Ovary (tissue), 3 donors: ENCODE measurements at regions not wholly inside any gene's neighbourhood (a gene's known extent, or its start where the extent isn't known, plus 50 kb on each side); places are given as distances from the start of the nearest gene placed in this dataset.

Experiments
- CTCF ChIP-seq, 3 donors: fragments of 450-650 bp in 2 of 3; fragments of 200-600 bp in 1 of 3; IDR thresholded peaks; one replicate each; pipeline versions ENCODE4 v1.5.1 to v1.8.0; 2016 to 2022; ENCODE audit warnings: antibody characterized with exemption in 3 of 3, mild to moderate bottlenecking in 1 of 3
- POLR2A ChIP-seq: fragments of 450-650 bp; IDR thresholded peaks from one replicate; pipeline ENCODE4 v1.6.1; 2017; ENCODE audit warnings: antibody characterized with exemption, mild to moderate bottlenecking, moderate library complexity
- donor health status: DM: no; HTN: no; CAD: no.

- TF ChIP-seq CTCF (IDR thresholded peaks at IDR 0.05) (no peak), POLR2A (no peak)
Observed at GRCh38 chr7:116188-116981, 76.0 kb upstream of the FAM20C start.
